Urinary bladder (tissue), 3 donors: ENCODE measurements at regions not wholly inside any gene's neighbourhood (a gene's known extent, or its start where the extent isn't known, plus 50 kb on each side); places are given as distances from the start of the nearest gene placed in this dataset.
"Not testable (repeated sequence)": the region's sequence is repeated elsewhere in the genome, so short reads cannot be mapped to it uniquely, and the experiment has no call there.

Experiments
- DNase-seq: peaks from one replicate; pipeline ENCODE4 v3.0.0-alpha.2; 2015; ENCODE audit errors: extremely low spot score
- H3K27ac ChIP-seq: one replicate; pipeline ENCODE4 v1.5.1; 2013; ENCODE audit warnings: low read depth, mild to moderate bottlenecking, moderate library complexity
- H3K36me3 ChIP-seq: one replicate; pipeline ENCODE4 v1.6.1; 2013; ENCODE audit warnings: mild to moderate bottlenecking, moderate library complexity; ENCODE audit not compliant: insufficient read depth
- H3K4me1 ChIP-seq: one replicate; pipeline ENCODE4 v1.6.1; 2013; ENCODE audit warnings: mild to moderate bottlenecking, moderate library complexity; ENCODE audit not compliant: insufficient read depth
- H3K4me3 ChIP-seq: one replicate; pipeline ENCODE4 v1.5.1; 2013; ENCODE audit warnings: low read depth, low read length
- WGBS: extraction: QIAGEN DNeasy Blood & Tissue Kit; methylation state at CpG from one replicate; pipeline ENCODE4 v1.1.7; 2013; 5-methylcytosine and 5-hydroxymethylcytosine counted together
- donor health status: healthy with polysubstance abuse.
- donor health status: healthy.

GRCh38 chr4:11675051-11675800 lies 246.5 kb upstream of the HS3ST1 start:
- Histone ChIP-seq H3K4me3 (no peak overlapping the region), H3K27ac (no peak overlapping the region), H3K36me3 (no peaks in the 10 kb centered on the region), H3K4me1 (no peaks in the 10 kb centered on the region)
- 87% methylated on average over 3 of the region's 3 CpGs for WGBS
- DNase-seq = no peak

- no peak overlapping the region for H3K27ac ChIP-seq
- H3K4me3 ChIP-seq = no peak overlapping the region
- no peaks in the 10 kb centered on the region for H3K4me1 ChIP-seq
- no peak for DNase-seq
- H3K36me3 ChIP-seq = no peaks in the 10 kb centered on the region
Measured at GRCh38 chr4:11670304-11670703, 241.6 kb upstream of the HS3ST1 start.

- Histone ChIP-seq H3K4me1 (no peaks in the 10 kb centered on the region), H3K27ac (no peak overlapping the region), H3K36me3 (no peaks in the 10 kb centered on the region), H3K4me3 (no peak overlapping the region)
- 44% methylated on average over 2 of the region's 2 CpGs for WGBS
- no peak for DNase-seq
Measured at GRCh38 chr4:11669156-11669555, 240.5 kb upstream of the HS3ST1 start.

- no peaks in the 10 kb centered on the region for H3K36me3 ChIP-seq
- H3K4me1 ChIP-seq = no peaks in the 10 kb centered on the region
- H3K4me3 ChIP-seq = no peak overlapping the region
- DNase-seq = no peak
- WGBS = 92% methylated on average over 4 of the region's 4 CpGs
- no peak overlapping the region for H3K27ac ChIP-seq
Measured at GRCh38 chr4:11663114-11663513, 234.4 kb upstream of the HS3ST1 start.

GRCh38 chr4:11650801-11651596 lies 222.3 kb upstream of the HS3ST1 start:
- WGBS = 61% methylated on average over 19 of the region's 19 CpGs
- Histone ChIP-seq H3K4me1 (no peaks in the 10 kb centered on the region), H3K27ac (no peak overlapping the region), H3K4me3 (no peak overlapping the region), H3K36me3 (no peaks in the 10 kb centered on the region)
- DNase-seq = no peak

- H3K4me3 ChIP-seq = no peak overlapping the region
Measured at GRCh38 chr4:11647433-11647832, 218.7 kb upstream of the HS3ST1 start.

GRCh38 chr4:11643081-11643480 lies 214.4 kb upstream of the HS3ST1 start:
- WGBS = 88% methylated on average over 2 of the region's 2 CpGs
- DNase-seq, H3K36me3 ChIP-seq: not testable (repeated sequence)

More at GRCh38 chr4:11647433-11647832, 218.7 kb upstream of the HS3ST1 start:
- Histone ChIP-seq H3K27ac (no peak overlapping the region), H3K4me1 (no peaks in the 10 kb centered on the region), H3K36me3 (no peaks in the 10 kb centered on the region)
- DNase-seq = no peak

GRCh38 chr4:11640584-11640983 lies 211.9 kb upstream of the HS3ST1 start:
- Histone ChIP-seq H3K4me3 (no peak overlapping the region), H3K27ac (no peak overlapping the region), H3K36me3 (no peaks in the 10 kb centered on the region), H3K4me1 (no peaks in the 10 kb centered on the region)
- 75% methylated on average over 2 of the region's 2 CpGs for WGBS
- DNase-seq = no peak

More at GRCh38 chr4:11643081-11643480, 214.4 kb upstream of the HS3ST1 start:
- not testable (repeated sequence) for H3K4me3 ChIP-seq, H3K27ac ChIP-seq, H3K4me1 ChIP-seq

GRCh38 chr4:11636551-11636950 lies 207.9 kb upstream of the HS3ST1 start:
- WGBS = 85% methylated on average over 4 of the region's 4 CpGs
- H3K27ac ChIP-seq = no peak overlapping the region
- H3K36me3 ChIP-seq = no peaks in the 10 kb centered on the region
- no peak for DNase-seq
- H3K4me1 ChIP-seq = no peaks in the 10 kb centered on the region
- H3K4me3 ChIP-seq = no peak overlapping the region

- H3K27ac ChIP-seq = no peak overlapping the region
- H3K4me3 ChIP-seq = no peak overlapping the region
- no peak for DNase-seq
- 37% methylated on average over 3 of the region's 3 CpGs for WGBS
- H3K4me1 ChIP-seq = no peaks in the 10 kb centered on the region
- no peaks in the 10 kb centered on the region for H3K36me3 ChIP-seq
Measured at GRCh38 chr4:11636031-11636430, 207.3 kb upstream of the HS3ST1 start.

GRCh38 chr4:11635342-11635741 lies 206.6 kb upstream of the HS3ST1 start:
- Histone ChIP-seq H3K36me3 (no peaks in the 10 kb centered on the region), H3K4me3 (no peak overlapping the region), H3K27ac (no peak overlapping the region), H3K4me1 (no peaks in the 10 kb centered on the region)
- WGBS = 83% methylated on average over 2 of the region's 2 CpGs
- no peak for DNase-seq

GRCh38 chr4:11634283-11634682 lies 205.6 kb upstream of the HS3ST1 start:
- Histone ChIP-seq H3K4me3 (no peak overlapping the region), H3K4me1 (no peaks in the 10 kb centered on the region), H3K27ac (no peak overlapping the region), H3K36me3 (no peaks in the 10 kb centered on the region)
- WGBS = 80% methylated on average over 2 of the region's 2 CpGs
- DNase-seq = no peak

GRCh38 chr4:11633430-11633829 lies 204.7 kb upstream of the HS3ST1 start:
- WGBS = 81% methylated on average over 4 of the region's 4 CpGs
- H3K36me3 ChIP-seq = no peaks in the 10 kb centered on the region
- no peaks in the 10 kb centered on the region for H3K4me1 ChIP-seq
- H3K4me3 ChIP-seq = no peak overlapping the region
- H3K27ac ChIP-seq = no peak overlapping the region
- DNase-seq = no peak

GRCh38 chr4:11632483-11632882 lies 203.8 kb upstream of the HS3ST1 start:
- H3K4me3 ChIP-seq = no peak overlapping the region
- no peaks in the 10 kb centered on the region for H3K4me1 ChIP-seq
- no peak for DNase-seq
- H3K27ac ChIP-seq = peak overlapping the region; percentile 73
- no peaks in the 10 kb centered on the region for H3K36me3 ChIP-seq
- WGBS = 77% methylated on average over 6 of the region's 6 CpGs
